Activated CD8-positive, alpha-beta memory T cell treated with anti-CD3 and anti-CD28 coated beads, Interleukin-2, amount 50 U/mL, for 24 hours (primary cell): ENCODE measurements at regions not wholly inside any gene's neighbourhood (a gene's known extent, or its start where the extent isn't known, plus 50 kb on each side); places are given as distances from the start of the nearest gene placed in this dataset.

Source experiments
- DNase-seq: peaks from one replicate; pipeline ENCODE4 v3.0.0-alpha.2; 2020; ENCODE audit errors: extremely low read depth

- no peak for DNase-seq
These were observed 94.6 kb upstream of the ARHGEF3 start for GRCh38 chr3:56896357-56896756.

- DNase-seq = no peak
These were observed 93.2 kb upstream of the ARHGEF3 start for GRCh38 chr3:56894881-56895431.

GRCh38 chr3:56890448-56891091 lies 88.8 kb upstream of the ARHGEF3 start:
- DNase-seq = no peak

- no peak for DNase-seq
These were observed 87.4 kb upstream of the ARHGEF3 start for GRCh38 chr3:56889131-56889530.

- DNase-seq = no peak
These were observed 85.8 kb upstream of the ARHGEF3 start for GRCh38 chr3:56887402-56888025.

GRCh38 chr3:56886314-56886713 lies 84.6 kb upstream of the ARHGEF3 start:
- no peak for DNase-seq

- no peak for DNase-seq
These were observed 84.1 kb upstream of the ARHGEF3 start for GRCh38 chr3:56885879-56886278.

- DNase-seq = no peak
These were observed 83.7 kb upstream of the ARHGEF3 start for GRCh38 chr3:56885453-56885852.

GRCh38 chr3:56884387-56884786 lies 82.6 kb upstream of the ARHGEF3 start:
- DNase-seq = no peak

GRCh38 chr3:56883828-56884227 lies 82.1 kb upstream of the ARHGEF3 start:
- DNase-seq = no peak

GRCh38 chr3:56882896-56883295 lies 81.1 kb upstream of the ARHGEF3 start:
- DNase-seq = no peak

- DNase-seq = no peak
These were observed 80.1 kb upstream of the ARHGEF3 start for GRCh38 chr3:56881841-56882240.

- DNase-seq = no peak
These were observed 79.2 kb upstream of the ARHGEF3 start for GRCh38 chr3:56880720-56881575.

GRCh38 chr3:56879436-56880215 lies 77.9 kb upstream of the ARHGEF3 start:
- no peak for DNase-seq

GRCh38 chr3:56878074-56878473 lies 76.3 kb upstream of the ARHGEF3 start:
- DNase-seq = peak; percentile 25

GRCh38 chr3:56876916-56877315 lies 75.2 kb upstream of the ARHGEF3 start:
- DNase-seq = no peak

GRCh38 chr3:56874269-56874668 lies 72.5 kb upstream of the ARHGEF3 start:
- DNase-seq = no peak

- no peak for DNase-seq
These were observed 68.7 kb upstream of the ARHGEF3 start for GRCh38 chr3:56870436-56870835.

GRCh38 chr3:56869157-56869889 lies 67.6 kb upstream of the ARHGEF3 start:
- DNase-seq = no peak

- DNase-seq = no peak
These were observed 67.0 kb upstream of the ARHGEF3 start for GRCh38 chr3:56868706-56869105.

GRCh38 chr3:56867671-56868070 lies 65.9 kb upstream of the ARHGEF3 start:
- no peak for DNase-seq
